DND-41 (cell line): ENCODE measurements at regions not wholly inside any gene's neighbourhood (a gene's known extent, or its start where the extent isn't known, plus 50 kb on each side); places are given as distances from the start of the nearest gene placed in this dataset.
"Not testable (repeated sequence)": the region's sequence is repeated elsewhere in the genome, so short reads cannot be mapped to it uniquely, and the experiment has no call there.

Experiments used
- CTCF ChIP-seq: IDR thresholded peaks from 2 replicates; pipeline ENCODE4 v1.5.1; 2012; ENCODE audit warnings: borderline replicate concordance, low read length, moderate library complexity, mild to moderate bottlenecking; ENCODE audit not compliant: poor library complexity, severe bottlenecking; ENCODE audit errors: extremely low read depth
- EZH2 ChIP-seq: IDR thresholded peaks from 3 replicates; pipeline ENCODE4 v1.6.1; 2012; ENCODE audit warnings: borderline replicate concordance, low read depth, mild to moderate bottlenecking, moderate library complexity, low read length, inconsistent platforms; ENCODE audit not compliant: severe bottlenecking

GRCh38 chr14:105920803-105921755 is 394.7 kb downstream of the TMEM121 start:
- not testable (repeated sequence) for TF ChIP-seq CTCF, EZH2
